Suprapubic skin (tissue), 4 donors: ENCODE measurements at regions not wholly inside any gene's neighbourhood (a gene's known extent, or its start where the extent isn't known, plus 50 kb on each side); places are given as distances from the start of the nearest gene placed in this dataset.

Experiments
- DNase-seq, 2 donors: peaks; one replicate each; pipeline ENCODE4 v3.0.0-alpha.2; 2019; ENCODE audit warnings: low spot score in 2 of 2
- H3K27ac ChIP-seq: fragments of 200-600 bp; sonication (generic); one replicate; pipeline ENCODE4 v1.5.1; 2019
- H3K27me3 ChIP-seq: fragments of 200-600 bp; sonication (generic); one replicate; pipeline ENCODE4 v1.5.1; 2019
- H3K36me3 ChIP-seq: fragments of 200-600 bp; sonication (generic); one replicate; pipeline ENCODE4 v1.5.1; 2019
- H3K4me1 ChIP-seq: fragments of 200-600 bp; sonication (generic); one replicate; pipeline ENCODE4 v1.5.1; 2019
- H3K4me3 ChIP-seq: fragments of 200-600 bp; sonication (generic); one replicate; pipeline ENCODE4 v1.5.1; 2019; ENCODE audit warnings: mild to moderate bottlenecking
- H3K9me3 ChIP-seq: fragments of 200-600 bp; sonication (generic); one replicate; pipeline ENCODE4 v1.5.1; 2019
- EP300 ChIP-seq: sonication (generic); formaldehyde crosslinking; IDR thresholded peaks from one replicate; pipeline ENCODE4 v1.6.1; 2017; ENCODE audit warnings: antibody characterized with exemption
- POLR2A ChIP-seq, 2 donors: fragments of 450-650 bp; IDR thresholded peaks; one replicate each; pipeline ENCODE4 v1.6.1; 2017; ENCODE audit warnings: antibody characterized with exemption in 2 of 2, mild to moderate bottlenecking in 2 of 2, moderate library complexity in 2 of 2
- POLR2AphosphoS5 ChIP-seq, 3 donors: sonication (generic); formaldehyde crosslinking; IDR thresholded peaks; one replicate each; pipeline ENCODE4 v1.6.1; 2017; ENCODE audit warnings: antibody characterized with exemption in 3 of 3
- WGBS: methylation state at CpG from one replicate; pipeline ENCODE4 v1.1.5; 2018; 5-methylcytosine and 5-hydroxymethylcytosine counted together
- TF ChIP-seq, protein P1 (sequence below), 2 donors: fragments of 200-600 bp in 1 of 2; fragments of 450-650 bp in 1 of 2; sonication (generic) in 1 of 2; IDR thresholded peaks; one replicate each; pipeline ENCODE4 v1.5.1; 2016 to 2019; ENCODE audit warnings: antibody characterized with exemption in 2 of 2, mild to moderate bottlenecking in 1 of 2, moderate library complexity in 1 of 2

DNA sequence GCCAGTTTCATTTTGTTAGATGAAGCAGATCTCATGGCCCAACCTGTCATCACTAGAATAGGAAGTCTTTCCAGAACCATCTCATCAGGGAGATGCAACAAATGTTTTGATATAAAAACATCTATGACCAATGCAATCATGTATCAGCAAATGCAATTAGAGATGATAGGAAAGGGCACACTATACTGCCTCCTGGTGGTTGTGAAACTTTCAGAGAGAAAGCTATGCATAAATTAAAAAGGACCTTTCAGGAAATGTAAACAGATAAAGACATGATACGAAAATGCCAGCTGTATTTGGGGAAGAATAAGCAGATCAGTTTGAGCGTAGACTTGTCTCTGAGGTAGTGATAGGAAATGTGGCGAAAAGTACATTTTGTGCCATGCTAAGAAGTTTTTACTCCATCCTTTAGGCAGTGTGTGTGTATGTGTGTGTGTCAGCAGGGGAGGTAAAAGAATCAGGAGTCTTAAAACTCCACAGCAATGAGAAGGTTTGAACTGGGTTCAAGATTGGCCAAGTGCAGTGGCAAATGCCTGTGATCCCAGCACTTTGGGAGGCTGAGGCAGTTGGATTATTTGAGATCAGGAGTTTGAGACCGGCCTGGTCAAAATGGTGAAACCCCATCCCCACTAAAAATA lies 479.3 kb downstream of the CPS1 start:
- DNase-seq = no peak
- no peaks in the 10 kb centered on the region for H3K27me3 ChIP-seq
- TF ChIP-seq POLR2A (IDR thresholded peaks at IDR 0.05) (no peak), POLR2AphosphoS5 (IDR thresholded peaks at IDR 0.05) (no peak), EP300 (no peak)
- TF ChIP-seq, protein P1, sequence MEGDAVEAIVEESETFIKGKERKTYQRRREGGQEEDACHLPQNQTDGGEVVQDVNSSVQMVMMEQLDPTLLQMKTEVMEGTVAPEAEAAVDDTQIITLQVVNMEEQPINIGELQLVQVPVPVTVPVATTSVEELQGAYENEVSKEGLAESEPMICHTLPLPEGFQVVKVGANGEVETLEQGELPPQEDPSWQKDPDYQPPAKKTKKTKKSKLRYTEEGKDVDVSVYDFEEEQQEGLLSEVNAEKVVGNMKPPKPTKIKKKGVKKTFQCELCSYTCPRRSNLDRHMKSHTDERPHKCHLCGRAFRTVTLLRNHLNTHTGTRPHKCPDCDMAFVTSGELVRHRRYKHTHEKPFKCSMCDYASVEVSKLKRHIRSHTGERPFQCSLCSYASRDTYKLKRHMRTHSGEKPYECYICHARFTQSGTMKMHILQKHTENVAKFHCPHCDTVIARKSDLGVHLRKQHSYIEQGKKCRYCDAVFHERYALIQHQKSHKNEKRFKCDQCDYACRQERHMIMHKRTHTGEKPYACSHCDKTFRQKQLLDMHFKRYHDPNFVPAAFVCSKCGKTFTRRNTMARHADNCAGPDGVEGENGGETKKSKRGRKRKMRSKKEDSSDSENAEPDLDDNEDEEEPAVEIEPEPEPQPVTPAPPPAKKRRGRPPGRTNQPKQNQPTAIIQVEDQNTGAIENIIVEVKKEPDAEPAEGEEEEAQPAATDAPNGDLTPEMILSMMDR (IDR thresholded peaks at IDR 0.05) = peak in 1 of 2 donors; percentile 28
- WGBS = 62% methylated on average over 4 of the region's 4 CpGs
- H3K36me3 ChIP-seq = no peaks in the 10 kb centered on the region
- H3K9me3 ChIP-seq = no peaks in the 10 kb centered on the region
- no peak overlapping the region for H3K27ac ChIP-seq
- no peak overlapping the region for H3K4me3 ChIP-seq
- no peaks in the 10 kb centered on the region for H3K4me1 ChIP-seq

GRCh38 chr2:211045025-211045424 lies 488.6 kb downstream of the CPS1 start:
- H3K9me3 ChIP-seq = no peaks in the 10 kb centered on the region

DNA sequence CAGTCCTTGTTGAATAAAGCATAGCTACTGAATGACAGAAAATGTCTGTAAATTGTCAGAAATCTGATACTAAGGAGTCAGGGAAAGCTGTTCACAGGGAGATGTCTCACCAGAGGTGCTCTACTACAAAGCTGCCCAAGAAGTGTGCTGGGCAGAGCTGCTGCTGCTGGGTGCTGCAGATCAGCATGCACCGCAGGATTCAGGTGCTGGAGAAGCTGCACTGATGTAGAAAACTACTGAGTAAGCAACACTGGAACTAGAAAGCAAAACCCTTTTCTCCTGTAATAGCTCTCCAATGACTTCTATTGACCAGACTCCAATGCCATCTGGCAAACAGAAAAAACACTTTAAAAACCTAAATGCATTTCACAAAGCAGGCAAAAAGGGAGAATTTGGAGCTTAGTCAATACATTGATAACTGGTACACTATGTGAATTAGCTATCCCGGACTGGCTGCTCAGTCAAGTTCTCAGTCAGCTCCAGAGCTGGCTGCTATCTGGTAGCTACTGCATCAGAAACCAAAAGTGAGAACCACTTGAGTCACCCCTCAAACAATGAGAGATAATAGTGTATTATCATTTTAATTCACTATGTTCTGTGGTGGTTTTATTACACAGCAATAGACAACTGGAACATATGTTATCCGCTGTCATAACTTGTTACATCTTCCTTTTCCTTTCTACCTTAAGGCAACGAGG lies 493.1 kb downstream of the CPS1 start:
- H3K4me3 ChIP-seq = no peak overlapping the region
- H3K36me3 ChIP-seq = no peaks in the 10 kb centered on the region
- WGBS = 76% methylated on average over 4 of the region's 4 CpGs
- TF ChIP-seq POLR2A (IDR thresholded peaks at IDR 0.05) = no peak
- no peak overlapping the region for H3K27ac ChIP-seq
- no peaks in the 10 kb centered on the region for H3K9me3 ChIP-seq
- no peak for DNase-seq
- H3K27me3 ChIP-seq = no peaks in the 10 kb centered on the region
- H3K4me1 ChIP-seq = no peaks in the 10 kb centered on the region

More at GRCh38 chr2:211045025-211045424, 488.6 kb downstream of the CPS1 start:
- no peaks in the 10 kb centered on the region for H3K4me1 ChIP-seq
- TF ChIP-seq EP300 = no peak
- no peak overlapping the region for H3K4me3 ChIP-seq
- H3K27me3 ChIP-seq = no peaks in the 10 kb centered on the region
- no peaks in the 10 kb centered on the region for H3K36me3 ChIP-seq
- DNase-seq = no peak
- 80% methylated on average over 2 of the region's 2 CpGs for WGBS
- no peak overlapping the region for H3K27ac ChIP-seq

GRCh38 chr2:211055438-211055837 lies 499.0 kb downstream of the CPS1 start:
- Histone ChIP-seq H3K27me3 (no peaks in the 10 kb centered on the region), H3K27ac (no peak overlapping the region), H3K4me1 (no peaks in the 10 kb centered on the region), H3K4me3 (no peak overlapping the region), H3K36me3 (no peaks in the 10 kb centered on the region), H3K9me3 (no peaks in the 10 kb centered on the region)
- TF ChIP-seq, protein P1 (IDR thresholded peaks at IDR 0.05) = no peak
- TF ChIP-seq POLR2A (IDR thresholded peaks at IDR 0.05) = no peak
- no peak for TF ChIP-seq EP300
- TF ChIP-seq POLR2AphosphoS5 (IDR thresholded peaks at IDR 0.05) = no peak
- DNase-seq = no peak
- 74% methylated on average over 5 of the region's 5 CpGs for WGBS

DNA sequence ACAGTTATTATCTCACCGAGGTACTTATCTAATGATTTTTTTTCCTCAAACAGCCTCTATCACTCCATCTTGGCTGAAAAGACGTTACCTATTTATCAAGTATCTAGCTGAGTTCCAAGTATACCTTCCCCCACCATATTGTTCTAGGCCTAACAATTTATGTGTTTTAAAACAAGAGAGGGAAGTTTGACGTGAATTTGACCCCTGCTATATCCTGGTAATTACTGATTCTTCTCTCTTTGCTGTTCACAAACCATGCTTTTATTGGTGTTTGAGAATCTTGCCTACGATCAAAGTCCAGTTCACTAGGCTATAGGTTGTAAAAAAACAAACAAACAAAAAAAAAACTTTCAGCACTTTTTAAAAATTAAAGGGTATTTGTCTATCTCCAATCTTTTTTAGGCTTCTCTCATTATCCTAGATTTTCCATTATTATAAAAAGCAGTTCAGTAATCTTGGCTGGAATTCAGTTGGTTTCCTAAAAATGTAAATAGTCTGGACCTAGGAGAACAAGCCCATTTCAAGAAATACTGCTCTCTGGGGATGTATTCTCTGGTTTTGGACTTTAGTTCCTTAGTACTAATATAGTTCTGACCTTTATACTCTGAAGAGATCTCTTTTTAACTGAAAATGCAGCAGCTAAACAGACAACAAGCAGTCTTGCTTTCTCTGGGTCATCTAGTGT lies 505.4 kb downstream of the CPS1 start:
- WGBS = 62% methylated on average over 4 of the region's 4 CpGs
- H3K4me3 ChIP-seq = no peak overlapping the region
- no peak for DNase-seq
- no peaks in the 10 kb centered on the region for H3K9me3 ChIP-seq
- TF ChIP-seq POLR2AphosphoS5 (IDR thresholded peaks at IDR 0.05) = no peak
- TF ChIP-seq, protein P1 (IDR thresholded peaks at IDR 0.05) = no peak
- no peak for TF ChIP-seq EP300
- H3K36me3 ChIP-seq = no peaks in the 10 kb centered on the region
- H3K27ac ChIP-seq = no peak overlapping the region
- H3K4me1 ChIP-seq = no peaks in the 10 kb centered on the region
- no peaks in the 10 kb centered on the region for H3K27me3 ChIP-seq

DNA sequence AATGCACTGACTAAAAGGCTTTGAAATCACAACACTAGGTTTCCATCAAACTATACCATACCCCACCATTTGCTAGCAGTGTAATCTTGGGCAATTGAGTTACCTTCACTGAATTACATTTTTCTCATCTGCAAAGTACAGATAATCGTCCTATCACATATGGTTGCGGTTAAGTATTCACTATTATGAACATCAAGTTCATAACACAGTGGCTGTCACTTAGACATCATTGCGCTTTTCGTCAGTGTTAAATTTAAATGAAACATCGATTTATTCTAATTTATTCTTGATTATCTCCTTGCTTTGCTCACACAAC lies 505.9 kb downstream of the CPS1 start:
- Histone ChIP-seq H3K36me3 (no peaks in the 10 kb centered on the region), H3K27me3 (no peaks in the 10 kb centered on the region), H3K4me3 (no peak overlapping the region), H3K27ac (no peak overlapping the region), H3K4me1 (no peaks in the 10 kb centered on the region), H3K9me3 (no peaks in the 10 kb centered on the region)
- 56% methylated on average over 5 of the region's 5 CpGs for WGBS
- DNase-seq = no peak
- TF ChIP-seq POLR2AphosphoS5 (IDR thresholded peaks at IDR 0.05) (no peak), EP300 (no peak), POLR2A (IDR thresholded peaks at IDR 0.05) (no peak)
- TF ChIP-seq, protein P1 (IDR thresholded peaks at IDR 0.05) = no peak
